AG04449 (cell line): ENCODE measurements at regions not wholly inside any gene's neighbourhood (a gene's known extent, or its start where the extent isn't known, plus 50 kb on each side); places are given as distances from the start of the nearest gene placed in this dataset.

ENCODE experiments used
- CTCF ChIA-PET: fragments of 350-600 bp; formaldehyde crosslinking; extraction: SDS; loops from one replicate; lab custom pipeline; 2021; ENCODE audit warnings: antibody characterized with exemption; lab: Yijun Ruan, JAX
- POLR2A ChIA-PET: fragments of 400-600, 350-600 bp; formaldehyde crosslinking; extraction: SDS; loops from one replicate; lab custom pipeline; 2020; ENCODE audit warnings: antibody characterized with exemption, inconsistent platforms; lab: Yijun Ruan, JAX
- DNase-seq: peaks from one replicate; pipeline ENCODE4 v3.0.0-alpha.2; 2010; ENCODE audit warnings: low read depth, low spot score
- H3K4me3 ChIP-seq: 2 replicates; pipeline ENCODE4 v1.5.1; 2011; ENCODE audit warnings: low read depth, mild to moderate bottlenecking, control low read depth, low read length
- CTCF ChIP-seq: IDR thresholded peaks from one replicate; pipeline ENCODE4 v1.5.1; 2011; ENCODE audit warnings: mild to moderate bottlenecking, moderate library complexity, low read length, control low read depth, inconsistent platforms; ENCODE audit not compliant: insufficient read depth; ENCODE audit errors: missing control alignments

- no peak for TF ChIP-seq CTCF
- ChIA-PET CTCF (interaction anchor here (1.2 kb wide), 1 partner anchor 16 kb away, joined by 3 read pairs; no protein-coding TSS in a partner anchor), POLR2A (no interaction called here)
- DNase-seq = no peak
- no peak overlapping the region for H3K4me3 ChIP-seq
These were observed 68.0 kb upstream of the FTMT start for GRCh38 chr5:121783700-121784099.

GRCh38 chr5:121793791-121794190, 57.9 kb upstream of the FTMT start:
- H3K4me3 ChIP-seq = no peak overlapping the region
- no peak for TF ChIP-seq CTCF
- DNase-seq = no peak
- ChIA-PET CTCF (no interaction called here), POLR2A (no interaction called here)

- CTCF ChIA-PET = no interaction called here
- no peak overlapping the region for H3K4me3 ChIP-seq
- no peak for TF ChIP-seq CTCF
- POLR2A ChIA-PET = no interaction called here
- no peak for DNase-seq
These were observed 56.2 kb upstream of the FTMT start for GRCh38 chr5:121795511-121795910.

- DNase-seq = no peak
- H3K4me3 ChIP-seq = no peak overlapping the region
- ChIA-PET POLR2A (no interaction called here), CTCF (no interaction called here)
- TF ChIP-seq CTCF = no peak
These were observed 53.8 kb upstream of the FTMT start for GRCh38 chr5:121797681-121798518.
